Nucleus accumbens (tissue), 56 donors: ENCODE measurements at regions not wholly inside any gene's neighbourhood (a gene's known extent, or its start where the extent isn't known, plus 50 kb on each side); places are given as distances from the start of the nearest gene placed in this dataset.
"Not testable (repeated sequence)": the region's sequence is repeated elsewhere in the genome, so short reads cannot be mapped to it uniquely, and the experiment has no call there.

Experiments
- DNase-seq, 56 donors: peaks; one replicate each; lab custom pipeline; 2025; lab: John Stamatoyannopoulos, UW

GRCh38 chr15:24139622-24140021, 452.5 kb upstream of the NDN start:
- not testable (repeated sequence) for DNase-seq

GRCh38 chr15:24145070-24145469, 458.0 kb upstream of the NDN start:
- DNase-seq, result not testable (repeated sequence)

GRCh38 chr15:24146251-24146650, 459.1 kb upstream of the NDN start:
- peak in 1 of 56 donors; percentile 0 for DNase-seq

- DNase-seq, result no peak
Observed at GRCh38 chr15:24150542-24150941, 463.4 kb upstream of the NDN start.

- not testable (repeated sequence) for DNase-seq
Observed at GRCh38 chr15:24158306-24158705, 471.2 kb upstream of the NDN start.

- not testable (repeated sequence) for DNase-seq
Observed at GRCh38 chr15:24165512-24165911, 478.4 kb upstream of the NDN start.

- not testable (repeated sequence) for DNase-seq
Observed at GRCh38 chr15:24202297-24202696, 473.3 kb upstream of the NPAP1 start.

- DNase-seq, result not testable (repeated sequence)
Observed at GRCh38 chr15:24211742-24212476, 463.7 kb upstream of the NPAP1 start.

GRCh38 chr15:24223739-24224138, 451.8 kb upstream of the NPAP1 start:
- DNase-seq, result no peak

GRCh38 chr15:24224161-24224560, 451.4 kb upstream of the NPAP1 start:
- no peak for DNase-seq

- DNase-seq, result not testable (repeated sequence)
Observed at GRCh38 chr15:24228922-24229321, 446.7 kb upstream of the NPAP1 start.

GRCh38 chr15:24233134-24233533, 442.4 kb upstream of the NPAP1 start:
- not testable (repeated sequence) for DNase-seq

GRCh38 chr15:24240580-24240979, 435.0 kb upstream of the NPAP1 start:
- not testable (repeated sequence) for DNase-seq

- DNase-seq, result not testable (repeated sequence)
Observed at GRCh38 chr15:24259106-24259505, 416.5 kb upstream of the NPAP1 start.

GRCh38 chr15:24260407-24260806, 415.2 kb upstream of the NPAP1 start:
- DNase-seq, result not testable (repeated sequence)

- DNase-seq, result not testable (repeated sequence)
Observed at GRCh38 chr15:24260854-24261253, 414.7 kb upstream of the NPAP1 start.

- DNase-seq, result not testable (repeated sequence)
Observed at GRCh38 chr15:24268536-24269165, 406.9 kb upstream of the NPAP1 start.

GRCh38 chr15:24269166-24269571, 406.4 kb upstream of the NPAP1 start:
- DNase-seq, result peak in 1 of 56 donors; percentile 29

- no peak for DNase-seq
Observed at GRCh38 chr15:24269923-24270322, 405.7 kb upstream of the NPAP1 start.

GRCh38 chr15:24271496-24272244, 403.9 kb upstream of the NPAP1 start:
- DNase-seq, result not testable (repeated sequence)

GRCh38 chr15:24292837-24293236, 382.7 kb upstream of the NPAP1 start:
- DNase-seq, result no peak
